Mesodermal cell (in vitro differentiated cells): ENCODE measurements at regions not wholly inside any gene's neighbourhood (a gene's known extent, or its start where the extent isn't known, plus 50 kb on each side); places are given as distances from the start of the nearest gene placed in this dataset.

Experiments used
- H3K27ac ChIP-seq: 2 replicates; pipeline ENCODE4 v1.7.0; 2013; ENCODE audit warnings: mild to moderate bottlenecking, low read depth, low read length, moderate library complexity; ENCODE audit not compliant: severe bottlenecking
- H3K36me3 ChIP-seq: 2 replicates; pipeline ENCODE4 v1.7.1; 2013; ENCODE audit warnings: mild to moderate bottlenecking, low read length, moderate library complexity; ENCODE audit not compliant: control insufficient read depth, insufficient read depth
- H3K4me1 ChIP-seq: one replicate; pipeline ENCODE4 v1.7.1; 2013; ENCODE audit warnings: mild to moderate bottlenecking, low read length; ENCODE audit not compliant: insufficient read depth, control insufficient read depth, poor library complexity, severe bottlenecking
- H3K4me3 ChIP-seq: 2 replicates; pipeline ENCODE4 v1.7.0; 2013; ENCODE audit warnings: low read length, control low read depth, mild to moderate bottlenecking; ENCODE audit not compliant: insufficient read depth, poor library complexity, severe bottlenecking; ENCODE audit errors: extremely low read depth
- H3K9me3 ChIP-seq: 2 replicates; pipeline ENCODE4 v1.7.1; 2013; ENCODE audit warnings: mild to moderate bottlenecking, low read length, moderate library complexity; ENCODE audit not compliant: control insufficient read depth
- WGBS, 2 experiments: methylation state at CpG; one replicate each; pipeline ENCODE4 v1.1.5; 2013; ENCODE audit warnings: missing lambda C conversion rate in 2 of 2; ENCODE audit not compliant: insufficient coverage in 2 of 2; 5-methylcytosine and 5-hydroxymethylcytosine counted together

DNA sequence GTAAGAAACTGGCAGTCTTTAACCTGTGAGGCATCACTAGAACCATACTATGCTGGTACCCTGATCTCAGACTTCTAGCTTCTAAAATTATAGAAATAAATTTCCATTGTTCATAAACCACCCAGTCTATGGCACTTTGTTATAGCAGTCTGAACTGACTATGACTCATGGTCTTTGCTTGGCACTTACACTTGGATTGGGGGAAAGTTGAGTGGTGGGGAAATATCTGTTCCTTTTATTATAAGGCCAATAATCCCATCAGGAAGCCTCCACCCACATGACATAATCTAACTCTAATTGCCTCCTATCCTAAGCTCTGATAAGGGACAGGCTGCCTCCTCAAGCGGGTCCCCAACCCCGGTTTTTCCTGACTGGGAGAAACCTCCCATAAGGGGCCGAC is 61.4 kb upstream of the PACRGL start:
- H3K4me1 ChIP-seq: no peaks in the 10 kb centered on the region
- H3K4me3 ChIP-seq: no peak overlapping the region
- H3K9me3 ChIP-seq: peaks cover 4% of the 10 kb centered on the region
- H3K27ac ChIP-seq: no peak overlapping the region
- H3K36me3 ChIP-seq: no peaks in the 10 kb centered on the region
- WGBS, 2 experiments: 96 to 100% methylated on average over 1 to 3 of the region's 3 CpGs

DNA sequence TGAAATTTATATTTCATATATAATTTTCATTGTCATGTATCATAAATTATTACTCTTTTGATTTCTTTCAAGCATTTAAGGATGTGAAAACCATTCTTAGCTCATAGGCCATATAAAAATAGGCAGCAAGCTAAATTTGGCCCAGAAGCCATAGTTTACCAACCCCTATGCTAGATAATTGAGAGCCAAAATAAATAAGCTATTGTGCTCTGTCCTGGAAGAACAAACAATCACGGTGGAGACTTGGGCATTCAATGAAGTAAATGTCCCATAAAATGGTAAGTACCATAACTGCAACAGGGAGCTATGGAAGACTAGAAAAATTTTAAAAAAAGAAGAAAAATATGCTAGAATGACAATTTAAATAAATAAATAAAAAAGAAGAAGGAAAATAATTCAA is 60.9 kb upstream of the PACRGL start:
- Histone ChIP-seq H3K27ac (no peak overlapping the region), H3K36me3 (no peaks in the 10 kb centered on the region), H3K4me3 (no peak overlapping the region), H3K9me3 (peaks cover 4% of the 10 kb centered on the region), H3K4me1 (no peaks in the 10 kb centered on the region)
- 80% methylated on average over 1 of the region's 1 CpG; no CpG with 5 or more reads in 1 of the 2 experiments for WGBS, 2 experiments

DNA sequence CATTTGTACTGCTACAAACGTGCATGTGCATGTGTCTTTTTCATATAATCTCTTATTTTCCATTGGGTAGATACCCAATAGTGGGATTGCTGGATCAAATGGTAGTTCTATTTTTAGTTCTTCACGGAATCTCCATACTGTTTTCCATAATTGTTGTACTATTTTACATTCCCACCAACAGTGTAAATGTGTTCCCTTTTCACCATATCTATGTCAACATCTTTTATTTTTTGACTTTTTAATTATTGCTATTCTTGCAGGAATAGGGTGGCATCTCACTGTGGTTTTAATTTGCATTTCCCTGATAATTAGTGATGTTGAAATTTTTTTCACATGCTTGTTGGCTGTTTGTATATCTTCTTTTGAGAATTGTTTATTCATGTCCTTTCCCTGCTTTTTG is 59.3 kb upstream of the PACRGL start:
- no peaks in the 10 kb centered on the region for H3K36me3 ChIP-seq
- H3K4me3 ChIP-seq: no peak overlapping the region
- H3K27ac ChIP-seq: no peak overlapping the region
- no peaks in the 10 kb centered on the region for H3K4me1 ChIP-seq
- H3K9me3 ChIP-seq: peaks cover 4% of the 10 kb centered on the region
- WGBS, 2 experiments: no CpG with 5 or more reads among the region's 2 CpGs

DNA sequence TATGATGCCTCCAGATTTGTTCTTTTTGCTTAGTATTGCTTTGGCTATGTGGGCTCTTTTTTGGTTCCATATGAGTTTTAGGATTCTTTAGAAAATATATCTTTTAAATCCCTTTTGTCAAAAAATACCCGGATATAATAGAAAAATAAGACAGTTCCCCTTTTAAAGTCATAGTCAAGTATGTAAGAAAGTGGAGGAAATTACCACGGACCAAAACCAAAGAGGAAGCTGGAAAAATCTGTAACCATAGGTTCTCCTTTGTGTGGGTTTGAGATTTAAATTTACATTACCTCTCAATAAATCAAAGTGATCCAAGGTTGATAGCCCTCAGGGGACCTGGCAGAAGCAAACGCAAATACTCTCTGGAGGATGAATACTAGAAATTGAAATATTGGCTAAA is 58.3 kb upstream of the PACRGL start:
- Histone ChIP-seq H3K4me1 (no peaks in the 10 kb centered on the region), H3K9me3 (no peaks in the 10 kb centered on the region), H3K27ac (no peak overlapping the region), H3K4me3 (no peak overlapping the region), H3K36me3 (no peaks in the 10 kb centered on the region)
- WGBS, 2 experiments: no CpG with 5 or more reads among the region's 3 CpGs

DNA sequence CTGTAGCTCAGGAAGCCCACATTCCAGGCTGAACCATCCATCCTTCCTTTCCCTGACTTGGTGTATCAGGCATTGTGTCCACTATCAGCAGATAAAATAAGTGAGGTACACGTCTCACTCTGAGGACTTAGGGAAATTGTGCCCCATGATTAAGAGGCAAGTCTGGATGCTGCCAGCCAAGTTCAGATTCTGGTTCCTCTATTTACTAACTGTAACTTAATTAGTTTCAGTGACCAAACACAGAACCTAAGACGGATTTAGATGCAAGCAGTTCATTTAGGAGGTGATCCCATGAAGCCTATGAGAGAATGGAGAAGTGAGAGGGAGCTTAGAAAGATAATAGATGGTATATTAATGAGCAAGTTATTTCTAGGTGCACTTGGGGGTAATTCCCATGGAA is 56.6 kb upstream of the PACRGL start:
- H3K4me1 ChIP-seq: no peaks in the 10 kb centered on the region

DNA sequence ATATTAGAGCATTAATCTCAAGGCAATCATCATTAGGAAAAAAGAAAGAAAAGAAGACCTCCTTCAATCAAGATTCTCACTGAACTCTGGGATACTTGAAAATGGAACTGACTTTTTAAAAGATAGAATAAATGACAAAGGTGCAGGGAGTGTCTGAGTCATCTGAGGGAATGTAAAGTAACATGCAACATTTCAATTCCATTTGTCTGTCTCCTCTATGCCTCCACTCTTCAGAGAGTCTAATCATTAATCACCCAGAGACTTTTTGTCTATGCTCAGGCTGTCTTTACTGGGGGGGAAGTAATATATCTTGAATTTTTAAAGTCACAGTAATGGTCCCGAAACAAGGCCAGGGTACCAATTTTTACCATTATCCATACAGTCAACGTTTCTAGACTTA is 55.0 kb upstream of the PACRGL start:
- no CpG with 5 or more reads among the region's 2 CpGs for WGBS, 2 experiments
- Histone ChIP-seq H3K4me1 (no peaks in the 10 kb centered on the region), H3K4me3 (no peak overlapping the region), H3K27ac (no peak overlapping the region), H3K36me3 (no peaks in the 10 kb centered on the region), H3K9me3 (no peaks in the 10 kb centered on the region)

More for the DNA sequence above, 56.6 kb upstream of the PACRGL start:
- Histone ChIP-seq H3K4me3 (no peak overlapping the region), H3K27ac (no peak overlapping the region), H3K36me3 (no peaks in the 10 kb centered on the region), H3K9me3 (no peaks in the 10 kb centered on the region)
- WGBS, 2 experiments: 82 to 90% methylated on average over 2 of the region's 2 CpGs

DNA sequence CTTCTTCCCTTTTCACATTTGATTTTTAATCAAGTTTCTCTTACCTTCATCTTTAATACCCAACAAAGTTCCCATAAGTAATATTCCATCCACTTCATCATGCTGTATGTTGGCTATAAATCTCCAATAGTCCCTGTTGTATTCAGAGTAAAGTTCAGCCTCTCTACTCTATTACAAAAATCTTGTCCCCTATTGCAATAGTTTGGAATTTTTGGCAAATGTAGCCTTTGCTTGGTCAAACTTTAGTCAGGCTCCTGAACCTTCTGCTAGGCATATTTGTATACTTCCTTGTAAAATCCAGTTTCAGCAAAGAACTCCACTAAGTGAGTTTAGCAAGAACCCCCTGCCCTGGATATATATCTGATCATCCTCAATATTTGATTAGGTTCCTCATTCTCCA is 54.0 kb upstream of the PACRGL start:
- H3K4me1 ChIP-seq: no peaks in the 10 kb centered on the region
- no peaks in the 10 kb centered on the region for H3K36me3 ChIP-seq
- no peak overlapping the region for H3K27ac ChIP-seq
- H3K4me3 ChIP-seq: no peak overlapping the region
- no peaks in the 10 kb centered on the region for H3K9me3 ChIP-seq
